HCT116 (cell line): ENCODE measurements at regions not wholly inside any gene's neighbourhood (a gene's known extent, or its start where the extent isn't known, plus 50 kb on each side); places are given as distances from the start of the nearest gene placed in this dataset.

Experiments used
- ATAC-seq: fragments of 200-7000 bp; cut with Tn5 transposase; 2 replicates; pipeline ENCODE4 v1.9.1; 2020; ENCODE audit warnings: mild to moderate bottlenecking, moderate library complexity
- BruUV-seq: library from RNA; stranded (reverse); fragments of 400-500 nt; replicated peaks from 2 replicates; lab custom pipeline; 2021; lab: Mats Ljungman, UMichigan
- CTCF ChIA-PET: fragments of 300-600 bp; sonication (Branson Sonifier 250); formaldehyde crosslinking; loops from one replicate; lab custom pipeline; 2021; ENCODE audit warnings: antibody characterized with exemption; lab: Charles Lee
- POLR2A ChIA-PET: fragments of 300-600, 350-600 bp; sonication (Branson Sonifier 250); formaldehyde crosslinking; loops from one replicate; lab custom pipeline; 2021; ENCODE audit warnings: antibody characterized with exemption; lab: Charles Lee
- RAD21 ChIA-PET, 2 experiments: fragments of 300-600 bp; sonication (Branson Sonifier 250); formaldehyde crosslinking; loops; one replicate each; lab custom pipeline; 2023; ENCODE audit warnings: low total read pairs in 2 of 2; ENCODE audit not compliant: uncharacterized antibody in 2 of 2, unreplicated experiment in 2 of 2, low non-redundant PET in 1 of 2; lab: Charles Lee
- DNase-seq: peaks from one replicate; pipeline ENCODE4 v3.0.0-alpha.2; 2010; ENCODE audit warnings: low read depth, low spot score
- H2AFZ ChIP-seq: fragments of 200-600 bp; shearing (Covaris generic), sonication (generic); 2 replicates; pipeline ENCODE4 v1.6.1; 2017; ENCODE audit warnings: low read depth, mixed run types, mixed read lengths, antibody characterized with exemption, low read length; ENCODE audit not compliant: poor library complexity, severe bottlenecking
- H3K27ac ChIP-seq: 2 replicates; pipeline ENCODE4 v1.5.1; 2012; ENCODE audit warnings: low read depth, low read length
- H3K27me3 ChIP-seq: fragments of 200-600 bp; sonication (generic); 2 replicates; pipeline ENCODE4 v1.6.1; 2016; ENCODE audit warnings: mixed run types, low read length, mixed read lengths; ENCODE audit not compliant: insufficient read depth
- H3K36me3 ChIP-seq, 2 experiments: fragments of 200-500 bp in 1 of 2; fragments of 200-600 bp in 1 of 2; sonication (Bioruptor generic) in 1 of 2; sonication (generic) in 1 of 2; 2 replicates each; pipeline versions ENCODE4 v1.5.1 to v1.6.1; 2014 to 2016; ENCODE audit warnings: low read length in 2 of 2, inconsistent platforms in 1 of 2, mixed read lengths in 1 of 2, mixed run types in 1 of 2; ENCODE audit not compliant: insufficient read depth in 2 of 2, control insufficient read depth in 1 of 2
- H3K4me1 ChIP-seq, 2 experiments: fragments of 200-600 bp in 1 of 2; sonication (generic) in 1 of 2; 2 replicates each; pipeline versions ENCODE4 v1.5.1 to v1.6.1; 2012 to 2017; ENCODE audit warnings: low read length in 2 of 2, inconsistent platforms in 1 of 2, mild to moderate bottlenecking in 1 of 2, mixed read lengths in 1 of 2, mixed run types in 1 of 2, moderate library complexity in 1 of 2; ENCODE audit not compliant: insufficient read depth in 2 of 2, control insufficient read depth in 1 of 2
- H3K4me2 ChIP-seq: fragments of 200-600 bp; sonication (generic); 2 replicates; pipeline ENCODE4 v1.6.1; 2017; ENCODE audit warnings: mixed run types, low read length, mixed read lengths
- H3K4me3 ChIP-seq, 2 experiments: fragments of 200-600 bp in 1 of 2; sonication (generic) in 1 of 2; replicated peaks in 1 of 2; 2 replicates each; pipeline ENCODE4 v1.5.1; 2011 to 2016; ENCODE audit warnings: low read length in 2 of 2, control low read depth in 1 of 2, low read depth in 1 of 2, mild to moderate bottlenecking in 1 of 2, mixed read lengths in 1 of 2, mixed run types in 1 of 2
- H3K79me2 ChIP-seq: fragments of 200-600 bp; sonication (generic); 2 replicates; pipeline ENCODE4 v1.6.1; 2017; ENCODE audit warnings: mild to moderate bottlenecking, mixed run types, low read length, moderate library complexity, mixed read lengths; ENCODE audit not compliant: insufficient read depth
- H3K9ac ChIP-seq: fragments of 200-600 bp; sonication (generic); 2 replicates; pipeline ENCODE4 v1.6.1; 2016; ENCODE audit warnings: low read length, mixed read lengths
- H3K9me2 ChIP-seq: fragments of 200-600 bp; sonication (generic), shearing (Covaris generic); 2 replicates; pipeline ENCODE4 v1.6.1; 2017; ENCODE audit warnings: mixed run types, mild to moderate bottlenecking, moderate library complexity; ENCODE audit not compliant: insufficient read depth
- H3K9me3 ChIP-seq, 2 experiments: fragments of 200-500 bp in 1 of 2; fragments of 200-600 bp in 1 of 2; sonication (Bioruptor generic) in 1 of 2; sonication (generic) in 1 of 2; 2 replicates each; pipeline ENCODE4 v1.6.1; 2014 to 2017; ENCODE audit warnings: low read length in 2 of 2, mixed read lengths in 2 of 2, inconsistent platforms in 1 of 2, low read depth in 1 of 2, mild to moderate bottlenecking in 1 of 2, mixed run types in 1 of 2, moderate library complexity in 1 of 2; ENCODE audit not compliant: control insufficient read depth in 1 of 2, insufficient read depth in 1 of 2
- H4K20me1 ChIP-seq: fragments of 200-600 bp; sonication (generic), shearing (Covaris generic); 2 replicates; pipeline ENCODE4 v1.6.1; 2017; ENCODE audit warnings: mixed run types, mild to moderate bottlenecking, moderate library complexity; ENCODE audit not compliant: insufficient read depth
- ATF3 ChIP-seq: IDR thresholded peaks from 2 replicates; pipeline ENCODE4 v1.6.1; 2012
- CBX3 ChIP-seq: IDR thresholded peaks from 2 replicates; pipeline ENCODE4 v1.6.1; 2012; ENCODE audit warnings: low read depth
- CEBPB ChIP-seq: IDR thresholded peaks from 2 replicates; pipeline ENCODE4 v1.6.1; 2012; ENCODE audit warnings: low read depth
- CTCF ChIP-seq, 3 experiments: fragments of 200-600 bp in 1 of 3; sonication (generic) in 1 of 3; IDR thresholded peaks in 2 of 3; conservative IDR thresholded peaks in 1 of 3; 2 replicates each; pipeline ENCODE4 v1.5.1; 2012 to 2017; ENCODE audit warnings: low read depth in 2 of 3, low read length in 2 of 3, antibody characterized with exemption in 1 of 3, borderline replicate concordance in 1 of 3, control low read depth in 1 of 3, mild to moderate bottlenecking in 1 of 3, mixed read lengths in 1 of 3, mixed run types in 1 of 3, moderate library complexity in 1 of 3; ENCODE audit not compliant: insufficient read depth in 1 of 3
- EGR1 ChIP-seq: IDR thresholded peaks from 2 replicates; pipeline ENCODE4 v1.6.1; 2012; ENCODE audit warnings: low read depth
- ELF1 ChIP-seq: IDR thresholded peaks from 2 replicates; pipeline ENCODE4 v1.6.1; 2012; ENCODE audit warnings: low read depth, borderline replicate concordance
- EZH2 ChIP-seq: fragments of 200-600 bp; sonication (generic); IDR thresholded peaks from 2 replicates; pipeline ENCODE4 v1.6.1; 2017; ENCODE audit warnings: antibody characterized with exemption, mixed run types
- EZH2phosphoT487 ChIP-seq: fragments of 200-600 bp; IDR thresholded peaks from 2 replicates; pipeline ENCODE4 v1.6.1; 2018; ENCODE audit warnings: antibody characterized with exemption, borderline replicate concordance
- FOSL1 ChIP-seq: IDR thresholded peaks from 2 replicates; pipeline ENCODE4 v1.6.1; 2012; ENCODE audit warnings: low read depth
- JUND ChIP-seq: IDR thresholded peaks from 2 replicates; pipeline ENCODE4 v1.6.1; 2012
- MAX ChIP-seq: IDR thresholded peaks from 2 replicates; pipeline ENCODE4 v1.6.1; 2012
- POLR2AphosphoS5 ChIP-seq: IDR thresholded peaks from 2 replicates; pipeline ENCODE4 v1.6.1; 2011; ENCODE audit warnings: mild to moderate bottlenecking, low read depth, low read length, moderate library complexity
- RAD21 ChIP-seq: IDR thresholded peaks from 2 replicates; pipeline ENCODE4 v1.6.1; 2012; ENCODE audit warnings: low read depth, mild to moderate bottlenecking
- SIN3A ChIP-seq: IDR thresholded peaks from 2 replicates; pipeline ENCODE4 v1.6.1; 2012; ENCODE audit warnings: low read depth
- SP1 ChIP-seq: IDR thresholded peaks from 2 replicates; pipeline ENCODE4 v1.6.1; 2012; ENCODE audit warnings: low read depth
- SRF ChIP-seq: IDR thresholded peaks from 2 replicates; pipeline ENCODE4 v1.6.1; 2012; ENCODE audit warnings: low read depth
- ZBTB33 ChIP-seq: IDR thresholded peaks from 2 replicates; pipeline ENCODE4 v1.6.1; 2011; ENCODE audit warnings: mild to moderate bottlenecking, low read length, moderate library complexity; ENCODE audit not compliant: insufficient replicate concordance; ENCODE audit errors: extremely low read depth
- ZFX ChIP-seq: fragments of 450-650 bp; IDR thresholded peaks from 2 replicates; pipeline ENCODE4 v1.6.1; 2017
- intact Hi-C: fragments of 100-400 bp; cut with micrococcal nuclease; formaldehyde crosslinking; loops from 2 replicates; pipeline ENCODE4 v1.10.0; 2022

GRCh38 chr3:160103397-160103796 lies 114.8 kb downstream of the IL12A start:
- no peaks in the 10 kb centered on the region for H3K4me1 ChIP-seq
- no peaks in the 10 kb centered on the region for H3K36me3 ChIP-seq
- no peaks in the 10 kb centered on the region for H3K79me2 ChIP-seq
- H4K20me1 ChIP-seq: no peaks in the 10 kb centered on the region
- DNase-seq (no peak), ATAC-seq (no peak)
- H3K27me3 ChIP-seq: no peaks in the 10 kb centered on the region
- intact Hi-C loops: no loop called here
- H3K9ac ChIP-seq: no peak overlapping the region
- no peak overlapping the region for H3K4me3 ChIP-seq
- H2AFZ ChIP-seq: no peak overlapping the region
- H3K9me2 ChIP-seq: no peaks in the 10 kb centered on the region
- H3K27ac ChIP-seq: no peak overlapping the region
- CTCF ChIA-PET: no interaction called here
- TF ChIP-seq FOSL1: no peak
- TF ChIP-seq SP1: no peak
- no peak for TF ChIP-seq MAX
- TF ChIP-seq RAD21: no peak
- no peak for TF ChIP-seq EGR1
- TF ChIP-seq EZH2phosphoT487: no peak
- H3K9me3 ChIP-seq: no peaks in the 10 kb centered on the region
- H3K4me2 ChIP-seq: no peak overlapping the region
- no TSS peak for BruUV-seq
- RAD21 ChIA-PET: no interaction called here
- POLR2A ChIA-PET: no interaction called here

GRCh38 chr3:160105907-160106584 lies 117.4 kb downstream of the IL12A start:
- no TSS peak for BruUV-seq
- intact Hi-C loops: no loop called here
- no peak overlapping the region for H2AFZ ChIP-seq
- no peaks in the 10 kb centered on the region for H3K36me3 ChIP-seq
- ATAC-seq: no peak
- no peak overlapping the region for H3K27ac ChIP-seq
- no peaks in the 10 kb centered on the region for H3K79me2 ChIP-seq
- POLR2A ChIA-PET: no interaction called here
- no peak overlapping the region for H3K4me3 ChIP-seq
- no peaks in the 10 kb centered on the region for H3K9me3 ChIP-seq
- H3K27me3 ChIP-seq: no peaks in the 10 kb centered on the region
- no peaks in the 10 kb centered on the region for H3K4me1 ChIP-seq
- no peak overlapping the region for H3K4me2 ChIP-seq
- no peaks in the 10 kb centered on the region for H3K9me2 ChIP-seq
- no peak for DNase-seq
- no peaks in the 10 kb centered on the region for H4K20me1 ChIP-seq
- CTCF ChIA-PET: no interaction called here
- H3K9ac ChIP-seq: no peak overlapping the region
- RAD21 ChIA-PET: no interaction called here
- no peak for TF ChIP-seq JUND
- TF ChIP-seq CEBPB: no peak
- TF ChIP-seq SIN3A: no peak
- no peak for TF ChIP-seq ZFX
- TF ChIP-seq ELF1: no peak
- TF ChIP-seq SRF: no peak
- TF ChIP-seq MAX: no peak
- TF ChIP-seq ATF3: no peak
- no peak for TF ChIP-seq CBX3
- no peak for TF ChIP-seq RAD21
- TF ChIP-seq CTCF (IDR thresholded peaks at IDR 0.05 in 2 of 3, conservative IDR thresholded peaks at IDR 0.05 in 1 of 3; ENCODE audit: borderline replicate concordance in 1 of 3, insufficient read depth in 1 of 3, low read depth in 2 of 3, low read length in 2 of 3): no peak
- no peak for TF ChIP-seq POLR2AphosphoS5
- no peak for TF ChIP-seq ZBTB33
- no peak for TF ChIP-seq EZH2
- no peak for TF ChIP-seq FOSL1
